GM10266 (cell line): ENCODE measurements at regions not wholly inside any gene's neighbourhood (a gene's known extent, or its start where the extent isn't known, plus 50 kb on each side); places are given as distances from the start of the nearest gene placed in this dataset.

Experiments
- DNase-seq: peaks from one replicate; pipeline ENCODE4 v3.0.0; 2012; ENCODE audit errors: extremely low spot score
- TF ChIP-seq, protein P1 (sequence below): IDR thresholded peaks from 2 replicates; pipeline ENCODE4 v1.5.1; 2012; ENCODE audit warnings: mild to moderate bottlenecking, low read depth; ENCODE audit not compliant: control insufficient read depth, insufficient read depth; ENCODE audit errors: missing control alignments

DNA sequence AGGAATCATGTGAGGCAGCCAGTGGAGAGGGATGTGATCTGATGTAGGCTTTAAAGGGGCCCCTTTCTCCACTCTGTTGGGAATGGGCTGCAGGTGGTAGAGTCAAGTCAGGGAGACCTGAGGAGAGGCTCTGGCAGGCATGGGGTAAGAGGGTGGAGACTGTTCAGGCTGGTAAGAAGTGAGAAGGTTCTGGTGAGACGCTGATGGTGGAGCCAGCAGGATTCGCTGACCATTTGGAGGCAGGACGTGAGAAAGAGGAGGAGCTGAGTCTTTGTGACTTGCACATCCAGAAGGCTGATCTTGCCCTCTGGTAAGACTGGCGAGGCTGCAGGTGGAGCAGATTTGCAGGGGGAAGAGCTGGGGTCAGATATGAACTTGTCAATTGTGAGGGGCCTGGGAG lies 248.0 kb downstream of the NSG2 start:
- TF ChIP-seq, protein P1, sequence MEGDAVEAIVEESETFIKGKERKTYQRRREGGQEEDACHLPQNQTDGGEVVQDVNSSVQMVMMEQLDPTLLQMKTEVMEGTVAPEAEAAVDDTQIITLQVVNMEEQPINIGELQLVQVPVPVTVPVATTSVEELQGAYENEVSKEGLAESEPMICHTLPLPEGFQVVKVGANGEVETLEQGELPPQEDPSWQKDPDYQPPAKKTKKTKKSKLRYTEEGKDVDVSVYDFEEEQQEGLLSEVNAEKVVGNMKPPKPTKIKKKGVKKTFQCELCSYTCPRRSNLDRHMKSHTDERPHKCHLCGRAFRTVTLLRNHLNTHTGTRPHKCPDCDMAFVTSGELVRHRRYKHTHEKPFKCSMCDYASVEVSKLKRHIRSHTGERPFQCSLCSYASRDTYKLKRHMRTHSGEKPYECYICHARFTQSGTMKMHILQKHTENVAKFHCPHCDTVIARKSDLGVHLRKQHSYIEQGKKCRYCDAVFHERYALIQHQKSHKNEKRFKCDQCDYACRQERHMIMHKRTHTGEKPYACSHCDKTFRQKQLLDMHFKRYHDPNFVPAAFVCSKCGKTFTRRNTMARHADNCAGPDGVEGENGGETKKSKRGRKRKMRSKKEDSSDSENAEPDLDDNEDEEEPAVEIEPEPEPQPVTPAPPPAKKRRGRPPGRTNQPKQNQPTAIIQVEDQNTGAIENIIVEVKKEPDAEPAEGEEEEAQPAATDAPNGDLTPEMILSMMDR = no peak

DNA sequence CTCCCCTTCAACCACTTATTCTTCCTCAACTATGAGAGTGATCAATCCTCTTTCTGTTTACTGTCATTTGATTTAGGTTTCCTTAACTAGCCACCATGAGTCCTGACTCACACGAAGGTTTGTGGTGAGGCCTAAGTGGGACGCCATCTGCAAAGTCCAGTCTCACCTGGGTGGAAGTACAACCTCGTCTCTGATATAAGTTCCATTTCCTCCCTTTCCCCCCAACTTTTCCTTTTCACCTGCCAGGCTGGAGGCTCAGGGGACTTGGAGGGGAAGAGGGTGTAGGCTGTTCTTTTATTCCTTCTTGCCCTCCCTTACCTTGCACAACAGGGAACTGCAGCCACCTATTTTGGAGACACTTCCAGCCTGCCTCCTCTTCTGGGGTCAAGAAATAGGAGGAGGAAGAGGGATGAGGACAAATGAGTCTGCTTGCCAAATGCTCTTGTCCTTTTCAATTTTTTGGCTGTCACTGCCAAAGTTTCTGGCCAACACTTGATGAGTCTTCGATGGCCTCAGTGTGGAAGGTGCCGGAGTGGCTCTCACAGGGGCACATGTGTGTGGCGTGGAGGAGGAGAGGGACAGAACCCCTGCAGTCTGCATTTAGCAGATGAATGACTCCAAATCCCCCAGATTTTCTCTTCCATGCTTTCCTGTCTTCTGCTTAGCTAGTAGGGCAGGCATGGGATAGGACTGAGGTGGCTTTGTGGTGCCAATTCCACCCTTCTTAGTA lies 249.6 kb downstream of the NSG2 start:
- DNase-seq = no peak
- TF ChIP-seq, protein P1 = no peak

More for the DNA sequence above, 248.0 kb downstream of the NSG2 start:
- no peak for DNase-seq

DNA sequence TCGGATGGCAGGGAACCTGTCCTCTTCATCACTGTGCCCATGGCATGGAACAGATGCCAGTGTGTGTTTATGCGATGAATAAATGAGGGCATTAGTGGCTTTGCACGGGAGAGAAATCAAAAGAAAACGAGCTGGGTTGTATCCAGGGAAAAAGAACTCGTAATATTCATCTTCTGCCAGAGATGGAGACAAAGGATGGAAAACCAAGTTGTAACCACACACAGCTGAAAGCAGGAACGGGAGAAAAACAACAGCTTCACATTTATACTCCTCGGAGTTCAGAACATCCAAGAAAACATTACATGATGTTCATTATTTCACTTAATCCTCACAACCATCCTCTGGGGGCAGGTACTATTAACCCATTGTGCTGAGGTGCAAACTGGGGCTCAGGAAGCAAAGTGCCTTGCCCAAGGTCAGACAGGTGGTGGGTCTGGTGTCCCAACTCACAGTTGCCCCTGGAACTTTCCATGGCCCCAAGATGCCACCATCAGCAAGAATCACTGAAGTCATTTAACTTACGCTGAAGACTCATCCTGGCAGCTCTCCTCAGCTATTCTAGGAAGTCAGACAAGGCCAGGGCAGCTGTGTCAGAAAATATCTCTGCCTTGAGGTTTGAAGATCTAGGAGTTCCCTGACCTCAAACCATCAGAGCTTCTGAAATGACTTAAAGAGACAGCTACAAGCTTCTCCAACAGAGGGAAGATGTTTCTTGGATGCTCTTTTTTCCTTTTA lies 250.4 kb downstream of the NSG2 start:
- no peak for DNase-seq
- TF ChIP-seq, protein P1 = no peak

DNA sequence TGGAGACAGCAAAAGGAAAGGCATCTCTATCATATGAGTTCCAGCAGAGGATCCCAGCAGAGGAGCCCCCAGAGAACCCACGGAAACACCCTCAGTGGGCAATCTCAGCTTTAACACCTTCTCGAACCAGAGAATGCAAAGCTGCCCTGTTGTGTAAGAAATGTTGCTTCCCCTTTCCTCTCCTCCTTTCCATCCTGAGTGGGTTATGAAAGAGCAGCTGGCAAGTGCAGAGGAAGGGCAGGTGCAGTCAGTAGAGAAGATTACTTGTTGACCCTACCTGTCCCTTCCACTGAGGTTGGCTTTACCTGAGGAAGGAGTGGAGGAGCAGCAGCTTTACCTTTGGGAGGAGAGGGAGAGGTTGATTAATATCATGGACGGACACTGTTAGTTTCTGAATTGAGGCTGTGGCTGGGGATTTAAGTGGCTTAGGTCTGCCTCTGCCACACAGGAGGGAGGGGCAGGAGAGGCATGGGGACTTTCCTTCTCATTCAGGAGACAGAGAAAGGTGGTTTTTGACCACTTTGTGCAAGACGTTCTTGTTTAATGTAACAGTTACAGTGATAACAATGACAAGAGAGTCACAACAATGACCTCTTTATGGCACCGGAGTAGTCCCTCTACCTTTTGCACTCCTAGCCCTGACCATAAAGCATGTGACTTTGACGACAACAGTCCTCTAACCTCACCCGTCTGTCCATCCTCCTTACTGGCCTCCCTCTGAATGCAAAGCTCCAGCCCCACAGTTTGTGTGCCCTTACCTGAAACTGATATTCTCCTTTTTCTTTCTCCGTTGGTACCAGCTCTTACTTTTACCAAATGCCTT lies 254.8 kb downstream of the NSG2 start:
- no peak for DNase-seq
- TF ChIP-seq, protein P1 = no peak

DNA sequence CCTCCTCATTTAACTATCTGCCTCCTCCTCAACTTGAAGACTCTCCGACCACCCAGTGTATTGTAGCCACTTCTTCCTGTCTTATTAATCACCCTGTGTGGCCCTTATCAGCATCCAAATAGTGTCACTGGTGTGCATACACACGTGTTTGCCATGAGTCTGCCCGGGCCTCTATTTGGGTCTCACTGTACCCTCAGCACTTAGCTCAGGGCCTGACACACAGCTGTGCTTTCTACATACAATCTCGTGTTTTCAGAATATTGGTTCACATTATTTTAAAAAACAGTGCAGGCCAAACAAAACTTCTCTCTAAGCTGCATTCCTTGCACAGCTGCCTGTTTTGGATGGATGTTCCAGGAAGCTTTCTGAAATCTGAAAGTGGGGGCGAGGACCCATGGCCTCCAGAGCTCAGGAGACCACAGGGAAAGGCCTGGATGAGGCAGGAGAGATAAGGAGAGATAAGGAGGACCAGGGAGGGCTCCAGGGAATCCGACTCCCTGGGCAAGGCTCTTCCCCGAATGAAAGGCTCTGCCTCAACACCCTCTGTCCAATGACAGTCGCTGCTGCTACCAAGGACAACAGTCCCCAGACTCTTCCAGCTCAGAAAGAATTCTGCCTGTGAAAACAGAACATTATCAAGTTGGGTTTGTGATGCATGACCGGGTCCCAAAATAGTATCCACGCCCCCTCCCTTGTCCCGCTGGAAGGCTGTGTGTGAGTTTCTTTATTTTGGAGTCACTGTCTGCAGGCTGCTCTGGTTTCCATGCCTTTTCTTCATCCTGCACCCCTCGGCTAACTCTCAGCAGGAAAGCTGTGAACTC lies 255.6 kb downstream of the NSG2 start:
- TF ChIP-seq, protein P1 = no peak
- no peak for DNase-seq

DNA sequence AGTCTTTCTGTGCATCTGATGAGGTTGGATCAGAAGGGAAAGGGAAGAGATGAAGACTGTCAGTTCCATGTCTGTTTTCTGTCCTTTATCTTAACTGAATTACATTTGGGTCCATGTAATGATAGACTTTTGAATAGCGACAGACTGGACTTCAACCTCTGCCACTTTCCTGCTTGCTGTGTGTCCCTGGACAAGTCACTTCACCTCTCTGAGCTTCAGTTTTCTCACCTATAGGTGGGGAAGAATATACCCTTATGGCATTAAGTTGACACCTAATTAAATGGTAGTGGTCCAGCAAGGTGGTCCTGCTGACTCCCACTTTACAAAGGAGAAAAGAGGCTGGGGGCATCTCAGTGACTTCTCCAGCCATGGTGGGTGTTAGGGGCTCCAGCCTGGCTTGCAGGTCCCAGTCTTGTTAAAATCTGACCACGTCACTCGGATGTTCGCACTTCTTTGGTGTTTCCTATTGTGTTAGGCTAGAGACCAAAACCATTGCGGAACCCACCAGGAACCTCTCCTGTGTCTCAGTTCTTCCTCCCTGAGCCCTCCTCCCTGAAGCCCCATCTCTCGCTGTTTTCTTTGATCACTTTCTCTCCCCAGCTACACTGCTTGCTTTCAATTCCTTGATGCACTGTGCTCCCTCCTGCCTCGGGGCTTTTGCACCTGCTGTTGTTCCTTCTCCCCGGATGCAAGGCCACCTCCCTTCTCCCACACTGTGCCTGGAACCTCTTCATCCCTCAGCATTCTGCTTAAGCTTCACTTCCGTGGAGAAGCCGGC lies 256.5 kb downstream of the NSG2 start:
- DNase-seq = no peak
- TF ChIP-seq, protein P1 = no peak
